SU-DHL-6 (cell line): ENCODE measurements at regions not wholly inside any gene's neighbourhood (a gene's known extent, or its start where the extent isn't known, plus 50 kb on each side); places are given as distances from the start of the nearest gene placed in this dataset.

Experiments used
- H2AFZ ChIP-seq: fragments of 200-600 bp; sonication (generic); 2 replicates; pipeline ENCODE4 v1.6.1; 2014; ENCODE audit warnings: low read depth, mild to moderate bottlenecking, moderate library complexity, mixed read lengths, antibody characterized with exemption, low read length; ENCODE audit not compliant: severe bottlenecking
- H3F3A ChIP-seq: fragments of 200-600 bp; shearing (Covaris generic); 2 replicates; pipeline ENCODE4 v1.6.0; 2016; ENCODE audit warnings: antibody characterized with exemption, mild to moderate bottlenecking; ENCODE audit not compliant: insufficient read depth
- H3K27ac ChIP-seq: fragments of 200-600 bp; sonication (generic); 2 replicates; pipeline ENCODE4 v1.5.1; 2016; ENCODE audit warnings: low read depth, mild to moderate bottlenecking, low read length, moderate library complexity, mixed read lengths
- H3K27me3 ChIP-seq: fragments of 200-600 bp; sonication (generic), shearing (Covaris generic); 2 replicates; pipeline ENCODE4 v1.6.0; 2014; ENCODE audit warnings: mild to moderate bottlenecking, low read length
- H3K36me3 ChIP-seq: fragments of 200-600 bp; sonication (generic); 2 replicates; pipeline ENCODE4 v1.6.1; 2014; ENCODE audit warnings: mild to moderate bottlenecking, low read length, mixed read lengths
- H3K4me2 ChIP-seq: fragments of 300-600, 200-600 bp; shearing (Covaris generic), sonication (generic); 2 replicates; pipeline ENCODE4 v1.6.0; 2014; ENCODE audit warnings: low read length, low read depth, mild to moderate bottlenecking; ENCODE audit not compliant: poor library complexity, severe bottlenecking
- H3K4me3 ChIP-seq: fragments of 200-600 bp; sonication (generic); 2 replicates; pipeline ENCODE4 v1.5.1; 2014; ENCODE audit warnings: antibody characterized with exemption, low read length, mild to moderate bottlenecking, mixed read lengths; ENCODE audit not compliant: insufficient read depth, poor library complexity, severe bottlenecking
- H3K79me2 ChIP-seq: fragments of 200-600 bp; sonication (generic); 2 replicates; pipeline ENCODE4 v1.6.1; 2014; ENCODE audit warnings: mild to moderate bottlenecking, low read length, moderate library complexity; ENCODE audit not compliant: insufficient read depth
- H3K9ac ChIP-seq: fragments of 200-600 bp; sonication (generic); 2 replicates; pipeline ENCODE4 v1.7.0; 2014; ENCODE audit warnings: mild to moderate bottlenecking, low read length
- H3K9me2 ChIP-seq: fragments of 200-600 bp; sonication (generic); replicated peaks from 2 replicates; pipeline ENCODE4 v1.6.1; 2014; ENCODE audit warnings: low read length; ENCODE audit not compliant: insufficient read depth
- H3K9me3 ChIP-seq: fragments of 200-600 bp; sonication (generic); 2 replicates; pipeline ENCODE4 v1.6.1; 2014; ENCODE audit warnings: low read length, mixed read lengths; ENCODE audit not compliant: insufficient read depth
- H4K20me1 ChIP-seq: fragments of 200-600 bp; sonication (generic); 2 replicates; pipeline ENCODE4 v1.6.1; 2014; ENCODE audit warnings: low read depth, mild to moderate bottlenecking, antibody characterized with exemption, low read length, moderate library complexity, mixed read lengths
- EZH2phosphoT487 ChIP-seq: fragments of 200-600 bp; sonication (generic), shearing (Covaris generic); conservative IDR thresholded peaks from 2 replicates; pipeline ENCODE4 v1.6.1; 2018; ENCODE audit warnings: mild to moderate bottlenecking, antibody characterized with exemption, low read length, moderate library complexity, mixed read lengths
- TF ChIP-seq, protein P1 (sequence below): fragments of 200-600 bp; sonication (generic); IDR thresholded peaks from one replicate; pipeline ENCODE4 v1.5.1; 2017; ENCODE audit warnings: antibody characterized with exemption, mild to moderate bottlenecking, low read length, moderate library complexity; ENCODE audit not compliant: insufficient read depth, poor library complexity, severe bottlenecking

DNA sequence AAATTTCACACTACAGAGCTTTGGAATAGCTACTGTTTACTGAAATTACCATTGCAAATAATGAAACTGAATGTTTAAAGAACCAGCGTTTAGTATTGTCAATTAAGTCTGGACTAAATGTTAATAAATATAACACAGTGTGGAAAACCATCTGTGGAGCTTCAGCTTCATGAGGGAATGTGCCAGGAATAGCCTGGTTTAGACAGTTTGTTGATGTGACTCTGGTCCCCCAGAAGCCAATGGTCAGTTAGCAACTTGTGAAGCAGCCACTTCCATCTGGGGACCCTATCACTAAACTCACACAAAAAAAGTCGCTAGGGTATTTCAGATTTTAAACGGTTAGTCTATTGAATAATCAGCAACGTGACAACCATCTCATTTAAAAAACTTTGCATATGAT is 207.8 kb downstream of the RAMP3 start:
- Histone ChIP-seq H3K79me2 (no peaks in the 10 kb centered on the region), H3K4me2 (no peak overlapping the region), H3K9me2 (no peaks in the 10 kb centered on the region), H4K20me1 (no peaks in the 10 kb centered on the region), H3K27me3 (no peaks in the 10 kb centered on the region), H3K9me3 (no peaks in the 10 kb centered on the region), H3F3A (no peaks in the 10 kb centered on the region), H2AFZ (no peak overlapping the region), H3K27ac (no peak overlapping the region), H3K4me3 (no peak overlapping the region), H3K36me3 (no peaks in the 10 kb centered on the region), H3K9ac (no peak overlapping the region)
- TF ChIP-seq, protein P1, sequence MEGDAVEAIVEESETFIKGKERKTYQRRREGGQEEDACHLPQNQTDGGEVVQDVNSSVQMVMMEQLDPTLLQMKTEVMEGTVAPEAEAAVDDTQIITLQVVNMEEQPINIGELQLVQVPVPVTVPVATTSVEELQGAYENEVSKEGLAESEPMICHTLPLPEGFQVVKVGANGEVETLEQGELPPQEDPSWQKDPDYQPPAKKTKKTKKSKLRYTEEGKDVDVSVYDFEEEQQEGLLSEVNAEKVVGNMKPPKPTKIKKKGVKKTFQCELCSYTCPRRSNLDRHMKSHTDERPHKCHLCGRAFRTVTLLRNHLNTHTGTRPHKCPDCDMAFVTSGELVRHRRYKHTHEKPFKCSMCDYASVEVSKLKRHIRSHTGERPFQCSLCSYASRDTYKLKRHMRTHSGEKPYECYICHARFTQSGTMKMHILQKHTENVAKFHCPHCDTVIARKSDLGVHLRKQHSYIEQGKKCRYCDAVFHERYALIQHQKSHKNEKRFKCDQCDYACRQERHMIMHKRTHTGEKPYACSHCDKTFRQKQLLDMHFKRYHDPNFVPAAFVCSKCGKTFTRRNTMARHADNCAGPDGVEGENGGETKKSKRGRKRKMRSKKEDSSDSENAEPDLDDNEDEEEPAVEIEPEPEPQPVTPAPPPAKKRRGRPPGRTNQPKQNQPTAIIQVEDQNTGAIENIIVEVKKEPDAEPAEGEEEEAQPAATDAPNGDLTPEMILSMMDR, result no peak

DNA sequence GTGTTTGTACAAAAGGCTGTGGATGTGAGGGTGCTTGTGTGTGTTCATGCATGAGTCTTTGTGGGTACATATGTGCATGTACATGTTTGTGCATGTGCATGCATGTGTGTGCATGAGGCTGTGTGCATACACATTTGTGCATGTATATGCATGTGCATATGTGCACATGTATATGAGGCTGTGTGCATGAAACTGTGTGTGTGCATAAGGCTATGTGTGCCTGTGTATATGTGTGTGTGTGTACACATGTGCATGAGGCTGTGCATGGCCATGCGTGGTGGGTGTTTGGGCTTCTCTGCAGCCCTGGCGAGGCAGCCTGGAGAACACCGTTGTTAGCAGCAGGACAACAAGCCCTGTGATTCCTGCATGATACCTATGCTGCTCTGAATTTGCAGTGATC is 207.7 kb upstream of the ADCY1 start:
- H3K4me3 ChIP-seq, result no peak overlapping the region
- H3K27me3 ChIP-seq, result no peaks in the 10 kb centered on the region
- H3K27ac ChIP-seq, result no peak overlapping the region
- no peak for TF ChIP-seq EZH2phosphoT487
- TF ChIP-seq, protein P1, result no peak
- H3K9me2 ChIP-seq, result no peaks in the 10 kb centered on the region
- no peaks in the 10 kb centered on the region for H3K79me2 ChIP-seq
- no peaks in the 10 kb centered on the region for H3K36me3 ChIP-seq
- no peak overlapping the region for H3K9ac ChIP-seq
- H3K9me3 ChIP-seq, result no peaks in the 10 kb centered on the region
- H2AFZ ChIP-seq, result no peak overlapping the region
- H4K20me1 ChIP-seq, result no peaks in the 10 kb centered on the region
- no peak overlapping the region for H3K4me2 ChIP-seq
- H3F3A ChIP-seq, result no peaks in the 10 kb centered on the region

GRCh38 chr7:45367026-45367425 is 207.1 kb upstream of the ADCY1 start:
- Histone ChIP-seq H3K4me3 (no peak overlapping the region), H3K36me3 (no peaks in the 10 kb centered on the region), H3F3A (no peaks in the 10 kb centered on the region), H3K27me3 (no peaks in the 10 kb centered on the region), H3K9ac (no peak overlapping the region), H2AFZ (no peak overlapping the region), H3K9me2 (no peaks in the 10 kb centered on the region), H4K20me1 (no peaks in the 10 kb centered on the region), H3K9me3 (no peaks in the 10 kb centered on the region), H3K4me2 (no peak overlapping the region), H3K27ac (no peak overlapping the region), H3K79me2 (no peaks in the 10 kb centered on the region)
- TF ChIP-seq, protein P1, result no peak

GRCh38 chr7:45368129-45368807 is 205.9 kb upstream of the ADCY1 start:
- Histone ChIP-seq H3K79me2 (no peaks in the 10 kb centered on the region), H3K9me2 (no peaks in the 10 kb centered on the region), H3K9me3 (no peaks in the 10 kb centered on the region), H3K4me2 (no peak overlapping the region), H3K9ac (no peak overlapping the region), H3F3A (no peaks in the 10 kb centered on the region), H3K4me3 (no peak overlapping the region), H2AFZ (no peak overlapping the region), H3K27ac (no peak overlapping the region), H4K20me1 (no peaks in the 10 kb centered on the region), H3K27me3 (no peaks in the 10 kb centered on the region), H3K36me3 (no peaks in the 10 kb centered on the region)
- TF ChIP-seq EZH2phosphoT487, result no peak
